CD14-positive monocyte (primary cell): ENCODE measurements at regions not wholly inside any gene's neighbourhood (a gene's known extent, or its start where the extent isn't known, plus 50 kb on each side); places are given as distances from the start of the nearest gene placed in this dataset.

ENCODE experiments used
- DNase-seq, 3 donors: peaks; one replicate each; pipeline ENCODE4 v3.0.0-alpha.2; 2011 to 2022
- H2AFZ ChIP-seq: 2 replicates; pipeline ENCODE4 v1.6.0; 2012; ENCODE audit warnings: mild to moderate bottlenecking, low read depth, low read length, inconsistent platforms; ENCODE audit not compliant: insufficient read depth, poor library complexity, severe bottlenecking
- H3K27ac ChIP-seq, 2 donors: 1 replicate in 1 of 2; 2 replicates in 1 of 2; pipeline ENCODE4 v1.5.1; 2012 to 2013; ENCODE audit warnings: low read length in 2 of 2, control low read depth in 1 of 2, inconsistent platforms in 1 of 2, low read depth in 1 of 2, mild to moderate bottlenecking in 1 of 2
- H3K27me3 ChIP-seq, 2 donors: one replicate each; pipeline versions ENCODE4 v1.6.0 to v1.6.1; 2011 to 2013; ENCODE audit warnings: low read length in 2 of 2; ENCODE audit not compliant: control insufficient read depth in 2 of 2, insufficient read depth in 2 of 2
- H3K36me3 ChIP-seq, 2 donors: replicated peaks in 1 of 2; 1 replicate in 1 of 2; 2 replicates in 1 of 2; pipeline versions ENCODE4 v1.5.1 to v1.6.1; 2012 to 2013; ENCODE audit warnings: low read length in 2 of 2, control low read depth in 1 of 2, inconsistent platforms in 1 of 2, mild to moderate bottlenecking in 1 of 2; ENCODE audit not compliant: insufficient read depth in 2 of 2, control insufficient read depth in 1 of 2
- H3K4me1 ChIP-seq, 2 donors: 1 replicate in 1 of 2; 2 replicates in 1 of 2; pipeline versions ENCODE4 v1.5.1 to v1.6.1; 2012 to 2013; ENCODE audit warnings: low read length in 2 of 2, control low read depth in 1 of 2, inconsistent platforms in 1 of 2, mild to moderate bottlenecking in 1 of 2, moderate library complexity in 1 of 2; ENCODE audit not compliant: insufficient read depth in 2 of 2, control insufficient read depth in 1 of 2
- H3K4me2 ChIP-seq: replicated peaks from 2 replicates; pipeline ENCODE3; 2012; ENCODE audit warnings: low read length, moderate library complexity, mild to moderate bottlenecking; ENCODE audit not compliant: poor library complexity, severe bottlenecking; ENCODE audit errors: extremely low read depth
- H3K4me3 ChIP-seq, 3 experiments: fragments of 200-600 bp in 1 of 3; sonication (generic) in 1 of 3; replicated peaks in 1 of 3; 1 replicate in 2 of 3; 2 replicates in 1 of 3; pipeline ENCODE4 v1.5.1; 2011 to 2013; ENCODE audit warnings: low read length in 3 of 3, mild to moderate bottlenecking in 3 of 3, control low read depth in 2 of 3, low read depth in 2 of 3, inconsistent platforms in 1 of 3, moderate library complexity in 1 of 3
- H3K79me2 ChIP-seq: 2 replicates; pipeline ENCODE4 v1.6.0; 2012; ENCODE audit warnings: mild to moderate bottlenecking, control low read depth, inconsistent platforms, low read length, moderate library complexity; ENCODE audit not compliant: insufficient read depth
- H3K9ac ChIP-seq: 2 replicates; pipeline ENCODE4 v1.6.0; 2017; ENCODE audit warnings: low read length, mild to moderate bottlenecking; ENCODE audit not compliant: insufficient read depth, poor library complexity, severe bottlenecking
- H3K9me3 ChIP-seq, 2 donors: replicated peaks in 1 of 2; 1 replicate in 1 of 2; 2 replicates in 1 of 2; pipeline versions ENCODE4 v1.5.1 to v1.6.1; 2012 to 2013; ENCODE audit warnings: low read length in 2 of 2, control low read depth in 1 of 2; ENCODE audit not compliant: control insufficient read depth in 1 of 2, insufficient read depth in 1 of 2
- H4K20me1 ChIP-seq: 2 replicates; pipeline ENCODE4 v1.6.0; 2012; ENCODE audit warnings: mild to moderate bottlenecking, low read length, control low read depth, moderate library complexity; ENCODE audit not compliant: insufficient read depth
- H3K27ac Mint-ChIP-seq, 7 donors: one replicate each; pipeline ENCODE4 v1.8.0; 2020; ENCODE audit warnings: mild to moderate bottlenecking in 7 of 7, mixed read lengths in 7 of 7, moderate library complexity in 6 of 7, inconsistent platforms in 2 of 7
- H3K27me3 Mint-ChIP-seq, 3 donors: one replicate each; pipeline ENCODE4 v1.8.0; 2021 to 2022; ENCODE audit warnings: low read depth in 3 of 3, mild to moderate bottlenecking in 3 of 3, mixed read lengths in 3 of 3, moderate library complexity in 3 of 3, inconsistent platforms in 1 of 3
- H3K36me3 Mint-ChIP-seq, 2 donors: one replicate each; pipeline ENCODE4 v1.8.0; 2020; ENCODE audit warnings: mixed read lengths in 2 of 2, inconsistent platforms in 1 of 2, mild to moderate bottlenecking in 1 of 2
- H3K4me1 Mint-ChIP-seq: one replicate; pipeline ENCODE4 v1.8.0; 2020; ENCODE audit warnings: mild to moderate bottlenecking, mixed read lengths
- H3K4me3 Mint-ChIP-seq, 2 donors: one replicate each; pipeline ENCODE4 v1.8.0; 2020; ENCODE audit warnings: mild to moderate bottlenecking in 2 of 2, mixed read lengths in 2 of 2, moderate library complexity in 1 of 2
- H3K9me3 Mint-ChIP-seq, 7 donors: one replicate each; pipeline ENCODE4 v1.8.0; 2020 to 2022; ENCODE audit warnings: mixed read lengths in 7 of 7, mild to moderate bottlenecking in 6 of 7, moderate library complexity in 6 of 7, inconsistent platforms in 2 of 7
- WGBS: methylation state at CpG from one replicate; pipeline ENCODE4 v1.1.5; 2013; ENCODE audit warnings: missing lambda C conversion rate; ENCODE audit not compliant: insufficient coverage; 5-methylcytosine and 5-hydroxymethylcytosine counted together
- intact Hi-C, 2 donors: fragments of 100-400 bp; cut with micrococcal nuclease; formaldehyde crosslinking; loops; one replicate each; pipeline versions ENCODE4 v1.15.0 to v1.15.1; 2023
- TF ChIP-seq, protein P1 (sequence below): fragments of 200-600 bp; IDR thresholded peaks from one replicate; pipeline ENCODE4 v1.8.0; 2022; ENCODE audit warnings: antibody characterized with exemption, mild to moderate bottlenecking

DNA sequence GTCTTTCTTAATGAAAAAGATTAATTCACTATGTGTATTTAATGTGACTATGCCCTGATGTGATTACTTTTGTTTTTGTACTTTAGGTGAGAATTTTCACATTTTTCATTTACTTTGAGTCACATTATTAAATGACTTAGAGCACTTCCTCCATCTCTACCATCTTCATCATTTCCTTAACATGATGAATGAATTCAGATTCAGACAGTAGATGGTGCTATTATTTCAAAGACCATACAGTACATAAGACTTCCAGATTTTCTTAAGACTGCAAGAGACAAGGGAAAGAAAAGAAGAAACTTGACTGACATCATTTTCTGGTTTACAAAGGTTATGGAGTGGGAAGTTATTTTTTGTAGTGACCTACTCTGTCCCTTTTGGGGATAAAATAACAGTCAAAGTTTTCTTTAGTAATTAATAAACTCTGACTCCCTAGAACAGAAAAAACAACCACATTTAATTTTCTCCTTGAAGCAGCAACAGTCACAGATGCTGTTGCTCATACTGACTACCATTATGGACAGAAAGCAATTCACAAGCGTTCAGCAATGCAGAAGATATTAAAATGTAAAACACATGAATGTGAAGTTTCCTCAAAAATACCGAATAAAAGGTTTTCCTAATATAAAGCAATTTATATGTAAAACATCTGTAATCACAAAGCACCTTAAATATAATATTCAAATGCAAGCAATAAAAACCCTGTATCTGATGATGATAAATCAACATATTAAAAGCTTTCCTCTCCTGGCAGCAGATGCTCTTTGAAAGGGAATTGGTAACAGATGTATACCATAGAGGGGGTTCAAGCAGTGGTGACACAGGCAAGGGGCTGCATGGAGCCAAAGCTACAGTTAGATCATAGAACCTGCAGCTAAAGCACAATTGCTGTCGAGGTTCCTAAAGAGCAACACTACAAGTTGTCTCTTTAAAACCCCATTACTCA is 1010.9 kb upstream of the NXPH2 start:
- Histone ChIP-seq H3K4me2 (no peak overlapping the region), H3K27me3 (no peaks in the 10 kb centered on the region), H3K9ac (no peak overlapping the region), H4K20me1 (no peaks in the 10 kb centered on the region), H3K9me3 (no peaks in the 10 kb centered on the region), H3K4me3 (no peak overlapping the region), H3K4me1 (no peaks in the 10 kb centered on the region), H3K79me2 (no peaks in the 10 kb centered on the region), H3K36me3 (no peaks in the 10 kb centered on the region), H2AFZ (no peak overlapping the region), H3K27ac (no peak overlapping the region)
- Mint-ChIP-seq H3K36me3 (no peaks in the 10 kb centered on the region), H3K9me3 (no peaks in the 10 kb centered on the region), H3K27ac (no peak overlapping the region), H3K4me3 (no peak overlapping the region), H3K27me3 (no peaks in the 10 kb centered on the region), H3K4me1 (no peaks in the 10 kb centered on the region)
- TF ChIP-seq, protein P1, sequence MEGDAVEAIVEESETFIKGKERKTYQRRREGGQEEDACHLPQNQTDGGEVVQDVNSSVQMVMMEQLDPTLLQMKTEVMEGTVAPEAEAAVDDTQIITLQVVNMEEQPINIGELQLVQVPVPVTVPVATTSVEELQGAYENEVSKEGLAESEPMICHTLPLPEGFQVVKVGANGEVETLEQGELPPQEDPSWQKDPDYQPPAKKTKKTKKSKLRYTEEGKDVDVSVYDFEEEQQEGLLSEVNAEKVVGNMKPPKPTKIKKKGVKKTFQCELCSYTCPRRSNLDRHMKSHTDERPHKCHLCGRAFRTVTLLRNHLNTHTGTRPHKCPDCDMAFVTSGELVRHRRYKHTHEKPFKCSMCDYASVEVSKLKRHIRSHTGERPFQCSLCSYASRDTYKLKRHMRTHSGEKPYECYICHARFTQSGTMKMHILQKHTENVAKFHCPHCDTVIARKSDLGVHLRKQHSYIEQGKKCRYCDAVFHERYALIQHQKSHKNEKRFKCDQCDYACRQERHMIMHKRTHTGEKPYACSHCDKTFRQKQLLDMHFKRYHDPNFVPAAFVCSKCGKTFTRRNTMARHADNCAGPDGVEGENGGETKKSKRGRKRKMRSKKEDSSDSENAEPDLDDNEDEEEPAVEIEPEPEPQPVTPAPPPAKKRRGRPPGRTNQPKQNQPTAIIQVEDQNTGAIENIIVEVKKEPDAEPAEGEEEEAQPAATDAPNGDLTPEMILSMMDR, result no peak
- DNase-seq, result no peak
- intact Hi-C loops, result no loop called here
- no CpG with 5 or more reads among the region's 3 CpGs for WGBS

DNA sequence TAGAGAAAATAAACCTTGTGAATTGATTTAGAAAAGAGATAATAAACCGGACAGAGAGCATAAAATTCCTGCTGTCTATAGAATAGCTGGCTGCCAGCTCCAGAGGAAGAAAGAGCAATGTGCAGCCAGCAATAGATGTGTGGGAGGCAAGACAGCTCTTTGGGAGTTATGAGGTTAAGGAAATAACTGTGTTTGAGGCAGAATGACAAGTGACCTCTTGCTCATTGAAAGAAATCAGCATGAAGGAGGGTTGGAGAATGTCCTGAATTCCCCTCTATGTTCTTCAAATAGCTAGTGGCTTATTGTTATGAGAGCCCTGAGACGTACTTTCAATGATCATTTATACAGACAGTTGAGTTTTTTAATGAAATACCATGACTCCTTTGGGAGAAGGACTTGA is 1009.9 kb upstream of the NXPH2 start:
- Histone ChIP-seq H2AFZ (no peak overlapping the region), H4K20me1 (no peaks in the 10 kb centered on the region), H3K9ac (no peak overlapping the region), H3K36me3 (no peaks in the 10 kb centered on the region), H3K9me3 (no peaks in the 10 kb centered on the region), H3K4me3 (no peak overlapping the region), H3K27ac (no peak overlapping the region), H3K4me1 (no peaks in the 10 kb centered on the region), H3K4me2 (no peak overlapping the region), H3K79me2 (no peaks in the 10 kb centered on the region), H3K27me3 (no peaks in the 10 kb centered on the region)
- 29% methylated on average over 1 of the region's 2 CpGs for WGBS
- Mint-ChIP-seq H3K4me3 (no peak overlapping the region), H3K4me1 (no peaks in the 10 kb centered on the region), H3K9me3 (no peaks in the 10 kb centered on the region), H3K36me3 (no peaks in the 10 kb centered on the region), H3K27ac (no peak overlapping the region), H3K27me3 (no peaks in the 10 kb centered on the region)
- intact Hi-C loops, result no loop called here
- no peak for DNase-seq
- TF ChIP-seq, protein P1, result no peak
